NT2/D1 (cell line): ENCODE measurements at regions not wholly inside any gene's neighbourhood (a gene's known extent, or its start where the extent isn't known, plus 50 kb on each side); places are given as distances from the start of the nearest gene placed in this dataset.

Experiments
- SUZ12 ChIP-seq: IDR thresholded peaks from 2 replicates; pipeline ENCODE4 v1.6.1; 2011; ENCODE audit not compliant: insufficient read length, insufficient read depth; ENCODE audit errors: extremely low read depth
- YY1 ChIP-seq: IDR thresholded peaks from 2 replicates; pipeline ENCODE4 v1.6.1; 2011; ENCODE audit not compliant: insufficient read length, insufficient read depth
- ZNF274 ChIP-seq: IDR thresholded peaks from 2 replicates; pipeline ENCODE4 v1.6.1; 2011; ENCODE audit warnings: mild to moderate bottlenecking, low read depth, low read length

DNA sequence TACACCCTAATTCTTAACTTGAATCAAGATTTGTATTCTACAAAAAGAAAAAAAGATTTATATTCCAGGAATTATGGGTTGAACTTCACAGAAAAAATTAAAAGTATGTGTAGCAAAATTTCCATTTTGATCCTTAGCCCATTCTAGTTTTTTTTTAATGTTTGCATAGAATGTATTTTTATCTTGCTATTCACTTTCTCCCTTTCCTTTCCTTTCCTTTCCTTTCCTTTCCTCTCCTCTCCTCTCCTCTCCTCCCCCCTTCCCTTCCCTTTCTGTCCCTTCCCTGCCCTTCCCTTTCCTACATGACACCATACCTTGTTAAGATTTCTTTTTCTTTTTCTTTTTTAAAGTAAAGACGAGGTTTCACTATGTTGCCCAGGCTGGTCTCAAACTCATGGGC is 542.5 kb upstream of the PTGER4 start:
- TF ChIP-seq SUZ12 (no peak), ZNF274 (no peak), YY1 (no peak)
